ENCODE measurements at regions not wholly inside any gene's neighbourhood (a gene's known extent, or its start where the extent isn't known, plus 50 kb on each side); places are given as distances from the start of the nearest gene placed in this dataset.

GRCh38 chr2:83478037-83478436 is 981.0 kb downstream of the SUCLG1 start:
- TF ChIP-seq CTCF (conservative IDR thresholded peaks at IDR 0.05; ENCODE audit: low read depth, low read length) (no peak), EZH2 (IDR thresholded peaks at IDR 0.05; ENCODE audit: low read length, unreplicated experiment) (no peak), EZH2phosphoT487 (IDR thresholded peaks at IDR 0.05; ENCODE audit: borderline replicate concordance, low read length) (no peak)
